ENCODE measurements at regions not wholly inside any gene's neighbourhood (a gene's known extent, or its start where the extent isn't known, plus 50 kb on each side); places are given as distances from the start of the nearest gene placed in this dataset.

- H3K79me2 ChIP-seq (ENCODE audit: insufficient read depth), result no peaks in the 10 kb centered on the region
- no peak overlapping the region for H2AFZ ChIP-seq
- no peak overlapping the region for H3K4me2 ChIP-seq (ENCODE audit: unreplicated experiment)
- no peaks in the 10 kb centered on the region for H4K20me1 ChIP-seq (ENCODE audit: insufficient read depth)
- no peaks in the 10 kb centered on the region for H3K9me2 ChIP-seq (ENCODE audit: insufficient read depth)
- no peak for DNase-seq
- H3F3A ChIP-seq (ENCODE audit: insufficient read depth), result no peaks in the 10 kb centered on the region
- TF ChIP-seq EZH2phosphoT487 (IDR thresholded peaks at IDR 0.05; ENCODE audit: insufficient read depth, low read depth), result no peak
- TF ChIP-seq EZH2 (IDR thresholded peaks at IDR 0.05; ENCODE audit: insufficient read depth, poor library complexity, severe bottlenecking), result no peak
- no peaks in the 10 kb centered on the region for H3K36me3 ChIP-seq (ENCODE audit: low read depth)
- no peak overlapping the region for H3K9ac ChIP-seq
- H3K27ac ChIP-seq, result no peak overlapping the region
- H3K9me3 ChIP-seq (ENCODE audit: low read depth), result no peaks in the 10 kb centered on the region
- in situ Hi-C loops (cut with MboI), result no loop called here
- H3K27me3 ChIP-seq (replicated peaks; ENCODE audit: insufficient read depth), result no peaks in the 10 kb centered on the region
- no peaks in the 10 kb centered on the region for H3K4me1 ChIP-seq (ENCODE audit: insufficient read depth)
- no peak overlapping the region for H3K4me3 ChIP-seq
- WGBS, 2 experiments (ENCODE audit: low coverage in 1 of 2, low lambda C conversion rate in 2 of 2, missing lambda C conversion rate in 2 of 2), result 61 to 65% methylated on average over 2 of the region's 2 CpGs
Observed at GRCh38 chr14:26928019-26928418, 330.2 kb upstream of the NOVA1 start.

DNA sequence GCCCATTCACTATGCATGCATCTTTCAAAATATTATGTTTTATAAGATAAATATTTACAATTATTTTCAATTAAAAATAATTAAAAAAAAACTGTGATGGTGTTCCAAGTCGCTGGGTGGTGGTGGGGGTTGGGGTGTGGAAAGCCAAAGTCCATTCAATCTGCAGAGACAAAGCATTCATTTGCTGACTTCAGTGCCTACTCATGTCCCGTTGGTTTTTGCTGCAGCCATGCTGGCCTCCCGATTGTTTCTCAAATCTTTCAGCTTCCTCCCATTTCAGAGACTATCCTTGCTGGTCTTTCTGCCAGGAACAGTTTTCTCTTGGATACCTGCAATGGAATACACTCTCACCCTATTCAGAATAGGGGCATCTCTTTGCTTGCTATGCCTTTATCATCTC, 331.5 kb upstream of the NOVA1 start:
- no peaks in the 10 kb centered on the region for H3K27me3 ChIP-seq (replicated peaks; ENCODE audit: insufficient read depth)
- H3K79me2 ChIP-seq (ENCODE audit: insufficient read depth), result no peaks in the 10 kb centered on the region
- no peaks in the 10 kb centered on the region for H3K9me2 ChIP-seq (ENCODE audit: insufficient read depth)
- no peaks in the 10 kb centered on the region for H4K20me1 ChIP-seq (ENCODE audit: insufficient read depth)
- no peak for DNase-seq
- H3K27ac ChIP-seq, result no peak overlapping the region
- in situ Hi-C loops (cut with MboI), result no loop called here
- no peak overlapping the region for H3K4me3 ChIP-seq
- H3K4me1 ChIP-seq (ENCODE audit: insufficient read depth), result no peaks in the 10 kb centered on the region
- no peak overlapping the region for H2AFZ ChIP-seq
- H3F3A ChIP-seq (ENCODE audit: insufficient read depth), result no peaks in the 10 kb centered on the region
- no peaks in the 10 kb centered on the region for H3K36me3 ChIP-seq (ENCODE audit: low read depth)
- H3K9me3 ChIP-seq (ENCODE audit: low read depth), result no peaks in the 10 kb centered on the region
- no peak overlapping the region for H3K9ac ChIP-seq
- no peak overlapping the region for H3K4me2 ChIP-seq (ENCODE audit: unreplicated experiment)
- 76 to 79% methylated on average over 3 of the region's 3 CpGs for WGBS, 2 experiments (ENCODE audit: low coverage in 1 of 2, low lambda C conversion rate in 2 of 2, missing lambda C conversion rate in 2 of 2)
- TF ChIP-seq EZH2phosphoT487 (IDR thresholded peaks at IDR 0.05; ENCODE audit: insufficient read depth, low read depth), result no peak
- no peak for TF ChIP-seq EZH2 (IDR thresholded peaks at IDR 0.05; ENCODE audit: insufficient read depth, poor library complexity, severe bottlenecking)

DNA sequence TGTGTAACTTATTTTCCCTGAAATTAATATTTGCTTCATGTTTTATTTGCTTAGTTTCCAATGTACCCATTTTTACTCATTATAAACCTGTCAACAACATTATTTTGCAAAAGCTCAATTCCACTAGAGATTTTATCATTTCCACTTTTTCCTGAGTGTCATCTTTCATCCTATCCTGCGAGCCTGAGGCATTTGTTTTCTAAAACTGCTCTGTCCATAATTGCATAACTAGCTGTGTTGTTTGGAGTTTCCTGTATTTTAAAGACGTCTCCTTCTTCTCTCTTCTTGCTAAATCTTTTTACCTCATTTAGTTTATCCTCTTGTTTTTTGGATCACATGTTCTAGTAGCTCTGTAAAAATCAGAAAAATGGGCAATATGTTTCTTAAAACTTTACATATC, 332.7 kb upstream of the NOVA1 start:
- Histone ChIP-seq H3K9ac (no peak overlapping the region), H4K20me1 (ENCODE audit: insufficient read depth) (no peaks in the 10 kb centered on the region), H3K4me3 (no peak overlapping the region), H3F3A (ENCODE audit: insufficient read depth) (no peaks in the 10 kb centered on the region), H3K36me3 (ENCODE audit: low read depth) (no peaks in the 10 kb centered on the region), H3K27ac (no peak overlapping the region), H3K4me2 (ENCODE audit: unreplicated experiment) (no peak overlapping the region), H3K9me3 (ENCODE audit: low read depth) (no peaks in the 10 kb centered on the region), H3K27me3 (replicated peaks; ENCODE audit: insufficient read depth) (no peaks in the 10 kb centered on the region), H3K79me2 (ENCODE audit: insufficient read depth) (no peaks in the 10 kb centered on the region), H3K4me1 (ENCODE audit: insufficient read depth) (no peaks in the 10 kb centered on the region), H3K9me2 (ENCODE audit: insufficient read depth) (no peaks in the 10 kb centered on the region), H2AFZ (no peak overlapping the region)
- DNase-seq, result no peak
- in situ Hi-C loops (cut with MboI), result no loop called here
- TF ChIP-seq EZH2 (IDR thresholded peaks at IDR 0.05; ENCODE audit: insufficient read depth, poor library complexity, severe bottlenecking), result no peak
- TF ChIP-seq EZH2phosphoT487 (IDR thresholded peaks at IDR 0.05; ENCODE audit: insufficient read depth, low read depth), result no peak
- 54 to 55% methylated on average over 2 of the region's 2 CpGs for WGBS, 2 experiments (ENCODE audit: low coverage in 1 of 2, low lambda C conversion rate in 2 of 2, missing lambda C conversion rate in 2 of 2)

DNA sequence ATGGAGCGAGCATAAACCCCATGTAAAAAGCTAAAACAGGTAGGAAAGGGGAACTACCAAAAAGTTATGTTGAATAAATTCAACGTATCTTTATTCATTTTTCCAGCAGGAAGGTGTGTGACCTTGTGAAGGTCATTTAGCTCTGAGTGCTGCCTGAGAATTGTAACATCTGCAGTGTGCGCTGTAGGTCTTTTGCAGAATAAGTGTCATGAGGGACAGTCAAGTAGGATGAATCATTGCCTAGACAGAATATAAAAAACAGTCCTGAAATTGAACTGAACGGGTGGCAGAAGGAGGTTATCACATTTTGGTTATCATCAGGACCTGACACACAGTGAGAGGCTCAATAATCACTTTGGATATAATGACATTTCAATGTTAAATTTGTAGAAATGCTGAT, 334.8 kb upstream of the NOVA1 start:
- Histone ChIP-seq H3K4me3 (no peak overlapping the region), H3K9me3 (ENCODE audit: low read depth) (no peaks in the 10 kb centered on the region), H2AFZ (no peak overlapping the region), H3K79me2 (ENCODE audit: insufficient read depth) (no peaks in the 10 kb centered on the region), H3K27ac (no peak overlapping the region), H4K20me1 (ENCODE audit: insufficient read depth) (no peaks in the 10 kb centered on the region), H3K9ac (no peak overlapping the region), H3K4me1 (ENCODE audit: insufficient read depth) (no peaks in the 10 kb centered on the region), H3K36me3 (ENCODE audit: low read depth) (no peaks in the 10 kb centered on the region), H3K27me3 (replicated peaks; ENCODE audit: insufficient read depth) (no peaks in the 10 kb centered on the region), H3K4me2 (ENCODE audit: unreplicated experiment) (no peak overlapping the region), H3F3A (ENCODE audit: insufficient read depth) (no peaks in the 10 kb centered on the region), H3K9me2 (ENCODE audit: insufficient read depth) (no peaks in the 10 kb centered on the region)
- TF ChIP-seq EZH2phosphoT487 (IDR thresholded peaks at IDR 0.05; ENCODE audit: insufficient read depth, low read depth) (no peak), EZH2 (IDR thresholded peaks at IDR 0.05; ENCODE audit: insufficient read depth, poor library complexity, severe bottlenecking) (no peak)
- DNase-seq, result no peak
- in situ Hi-C loops (cut with MboI), result no loop called here
- 74 to 85% methylated on average over 4 of the region's 4 CpGs for WGBS, 2 experiments (ENCODE audit: low coverage in 1 of 2, low lambda C conversion rate in 2 of 2, missing lambda C conversion rate in 2 of 2)

- H3K9me3 ChIP-seq (ENCODE audit: low read depth), result no peaks in the 10 kb centered on the region
- no peaks in the 10 kb centered on the region for H3K79me2 ChIP-seq (ENCODE audit: insufficient read depth)
- no peaks in the 10 kb centered on the region for H3K9me2 ChIP-seq (ENCODE audit: insufficient read depth)
- no peak overlapping the region for H3K9ac ChIP-seq
- H3K4me1 ChIP-seq (ENCODE audit: insufficient read depth), result no peaks in the 10 kb centered on the region
- TF ChIP-seq EZH2 (IDR thresholded peaks at IDR 0.05; ENCODE audit: insufficient read depth, poor library complexity, severe bottlenecking), result no peak
- no peak for TF ChIP-seq EZH2phosphoT487 (IDR thresholded peaks at IDR 0.05; ENCODE audit: insufficient read depth, low read depth)
- H3K4me2 ChIP-seq (ENCODE audit: unreplicated experiment), result no peak overlapping the region
- no peak overlapping the region for H2AFZ ChIP-seq
- no peaks in the 10 kb centered on the region for H4K20me1 ChIP-seq (ENCODE audit: insufficient read depth)
- no peak overlapping the region for H3K27ac ChIP-seq
- H3F3A ChIP-seq (ENCODE audit: insufficient read depth), result no peaks in the 10 kb centered on the region
- no peak overlapping the region for H3K4me3 ChIP-seq
- 73 to 80% methylated on average over 4 of the region's 4 CpGs for WGBS, 2 experiments (ENCODE audit: low coverage in 1 of 2, low lambda C conversion rate in 2 of 2, missing lambda C conversion rate in 2 of 2)
- in situ Hi-C loops (cut with MboI), result no loop called here
- no peak for DNase-seq
- no peaks in the 10 kb centered on the region for H3K27me3 ChIP-seq (replicated peaks; ENCODE audit: insufficient read depth)
- H3K36me3 ChIP-seq (ENCODE audit: low read depth), result no peaks in the 10 kb centered on the region
Observed at GRCh38 chr14:26933431-26933830, 335.6 kb upstream of the NOVA1 start.
